ENCODE measurements at regions not wholly inside any gene's neighbourhood (a gene's known extent, or its start where the extent isn't known, plus 50 kb on each side); places are given as distances from the start of the nearest gene placed in this dataset.

GRCh38 chr5:3220201-3220600, 375.4 kb upstream of the IRX1 start:
- peaks cover 0 to 4% (median 0%) of the 10 kb centered on the region in 4 donors for H3K9me3 ChIP-seq
- TF ChIP-seq POLR2AphosphoS5 (IDR thresholded peaks at IDR 0.05) (no peak), EP300 (IDR thresholded peaks at IDR 0.05) (no peak), POLR2A (IDR thresholded peaks at IDR 0.05) (no peak)
- TF ChIP-seq, protein P1, sequence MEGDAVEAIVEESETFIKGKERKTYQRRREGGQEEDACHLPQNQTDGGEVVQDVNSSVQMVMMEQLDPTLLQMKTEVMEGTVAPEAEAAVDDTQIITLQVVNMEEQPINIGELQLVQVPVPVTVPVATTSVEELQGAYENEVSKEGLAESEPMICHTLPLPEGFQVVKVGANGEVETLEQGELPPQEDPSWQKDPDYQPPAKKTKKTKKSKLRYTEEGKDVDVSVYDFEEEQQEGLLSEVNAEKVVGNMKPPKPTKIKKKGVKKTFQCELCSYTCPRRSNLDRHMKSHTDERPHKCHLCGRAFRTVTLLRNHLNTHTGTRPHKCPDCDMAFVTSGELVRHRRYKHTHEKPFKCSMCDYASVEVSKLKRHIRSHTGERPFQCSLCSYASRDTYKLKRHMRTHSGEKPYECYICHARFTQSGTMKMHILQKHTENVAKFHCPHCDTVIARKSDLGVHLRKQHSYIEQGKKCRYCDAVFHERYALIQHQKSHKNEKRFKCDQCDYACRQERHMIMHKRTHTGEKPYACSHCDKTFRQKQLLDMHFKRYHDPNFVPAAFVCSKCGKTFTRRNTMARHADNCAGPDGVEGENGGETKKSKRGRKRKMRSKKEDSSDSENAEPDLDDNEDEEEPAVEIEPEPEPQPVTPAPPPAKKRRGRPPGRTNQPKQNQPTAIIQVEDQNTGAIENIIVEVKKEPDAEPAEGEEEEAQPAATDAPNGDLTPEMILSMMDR (IDR thresholded peaks at IDR 0.05), result no peak

GRCh38 chr5:3218916-3219650, 376.5 kb upstream of the IRX1 start:
- no peak for DNase-seq
- TF ChIP-seq, protein P1 (IDR thresholded peaks at IDR 0.05), result no peak
- TF ChIP-seq POLR2AphosphoS5 (IDR thresholded peaks at IDR 0.05), result no peak
- TF ChIP-seq POLR2A (IDR thresholded peaks at IDR 0.05), result no peak
- TF ChIP-seq EP300 (IDR thresholded peaks at IDR 0.05), result no peak
- WGBS, 2 donors, result 78 to 80% methylated on average over 7 to 15 of the region's 20 CpGs

More at GRCh38 chr5:3220201-3220600, 375.4 kb upstream of the IRX1 start:
- Histone ChIP-seq H3K27me3 (no peaks in the 10 kb centered on the region), H3K36me3 (no peaks in the 10 kb centered on the region), H3K4me1 (no peaks in the 10 kb centered on the region), H3K27ac (no peak overlapping the region), H3K4me3 (no peak overlapping the region)
- 65 to 91% methylated on average over 3 to 9 of the region's 13 CpGs for WGBS, 2 donors
- DNase-seq (no peak), ATAC-seq (ENCODE audit: low FRiP score in 2 of 2) (no peak)

GRCh38 chr5:3217771-3218495, 377.7 kb upstream of the IRX1 start:
- ATAC-seq (ENCODE audit: low FRiP score in 2 of 2) (no peak), DNase-seq (no peak)
- TF ChIP-seq EP300 (IDR thresholded peaks at IDR 0.05) (no peak), POLR2A (IDR thresholded peaks at IDR 0.05) (no peak), POLR2AphosphoS5 (IDR thresholded peaks at IDR 0.05) (no peak)
- TF ChIP-seq, protein P1 (IDR thresholded peaks at IDR 0.05), result no peak
- no peaks in the 10 kb centered on the region for H3K4me1 ChIP-seq
- H3K27me3 ChIP-seq, result no peaks in the 10 kb centered on the region
- H3K27ac ChIP-seq, result no peak overlapping the region
- 82 to 85% methylated on average over 19 to 22 of the region's 22 CpGs for WGBS, 2 donors
- peaks cover 0 to 7% (median 0%) of the 10 kb centered on the region in 4 donors for H3K9me3 ChIP-seq
- no peak overlapping the region for H3K4me3 ChIP-seq
- no peaks in the 10 kb centered on the region for H3K36me3 ChIP-seq

More at GRCh38 chr5:3218916-3219650, 376.5 kb upstream of the IRX1 start:
- peaks cover 0 to 7% (median 0%) of the 10 kb centered on the region in 4 donors for H3K9me3 ChIP-seq
- no peaks in the 10 kb centered on the region for H3K4me1 ChIP-seq
- no peak overlapping the region for H3K4me3 ChIP-seq
- H3K36me3 ChIP-seq, result no peaks in the 10 kb centered on the region
- ATAC-seq (ENCODE audit: low FRiP score in 2 of 2), result no peak
- H3K27ac ChIP-seq, result no peak overlapping the region
- H3K27me3 ChIP-seq, result no peaks in the 10 kb centered on the region

DNA sequence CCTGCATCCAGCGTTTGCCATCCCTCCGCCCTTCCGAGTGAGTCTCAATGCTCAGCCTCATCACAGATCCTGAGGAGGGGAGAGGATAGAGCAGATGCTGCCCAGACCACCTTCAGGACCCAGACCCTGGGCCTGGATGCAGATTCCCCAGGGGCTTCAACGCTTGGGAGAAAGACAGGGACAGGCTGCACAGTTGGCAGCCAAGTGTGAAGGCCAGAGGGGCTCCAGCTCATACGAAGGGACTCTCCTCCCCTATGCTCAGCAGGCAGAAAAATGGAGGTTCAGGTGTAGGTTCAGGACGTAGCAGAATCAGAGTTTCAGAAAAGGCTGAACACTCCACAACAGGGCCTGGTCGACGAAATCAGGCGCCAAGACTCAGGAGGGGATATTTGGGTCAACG, 378.5 kb upstream of the IRX1 start:
- Histone ChIP-seq H3K4me3 (no peak overlapping the region), H3K27me3 (no peaks in the 10 kb centered on the region), H3K4me1 (no peaks in the 10 kb centered on the region), H3K27ac (no peak overlapping the region), H3K36me3 (no peaks in the 10 kb centered on the region), H3K9me3 (peaks cover 0 to 7% (median 0%) of the 10 kb centered on the region in 4 donors)
- ATAC-seq (ENCODE audit: low FRiP score in 2 of 2) (no peak), DNase-seq (no peak)
- TF ChIP-seq, protein P1 (IDR thresholded peaks at IDR 0.05), result no peak
- no peak for TF ChIP-seq POLR2A (IDR thresholded peaks at IDR 0.05)
- no peak for TF ChIP-seq EP300 (IDR thresholded peaks at IDR 0.05)
- TF ChIP-seq POLR2AphosphoS5 (IDR thresholded peaks at IDR 0.05), result no peak
- 82 to 92% methylated on average over 10 of the region's 10 CpGs for WGBS, 2 donors
